GM12873 (cell line): ENCODE measurements at regions not wholly inside any gene's neighbourhood (a gene's known extent, or its start where the extent isn't known, plus 50 kb on each side); places are given as distances from the start of the nearest gene placed in this dataset.

Experiments used
- TF ChIP-seq, protein P1 (sequence below): IDR thresholded peaks from 2 replicates; pipeline ENCODE4 v1.5.1; 2012; ENCODE audit warnings: low read depth, mild to moderate bottlenecking, moderate library complexity, low read length, control low read depth; ENCODE audit not compliant: insufficient read depth; ENCODE audit errors: missing control alignments

DNA sequence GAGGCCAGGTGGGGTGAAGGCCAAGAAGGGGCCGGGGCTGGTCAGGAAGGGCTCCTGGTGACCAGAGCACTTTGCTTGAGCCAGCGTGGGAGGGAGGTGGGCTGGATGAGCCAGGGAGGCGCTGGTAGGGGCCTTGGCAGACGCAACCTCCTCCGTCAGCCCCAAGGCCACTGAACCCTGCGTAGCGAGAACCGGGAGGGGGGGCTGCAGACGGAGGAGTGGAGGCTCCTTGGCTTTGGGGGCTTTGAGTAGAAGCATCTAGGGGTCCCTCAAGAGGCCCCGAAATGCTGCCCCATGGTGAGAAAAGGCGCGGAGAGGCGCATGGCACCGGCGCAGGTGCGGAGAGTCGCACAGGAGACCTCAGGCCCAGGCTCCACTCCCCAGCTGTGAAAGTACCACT is 1888.0 kb upstream of the CDH9 start:
- TF ChIP-seq, protein P1, sequence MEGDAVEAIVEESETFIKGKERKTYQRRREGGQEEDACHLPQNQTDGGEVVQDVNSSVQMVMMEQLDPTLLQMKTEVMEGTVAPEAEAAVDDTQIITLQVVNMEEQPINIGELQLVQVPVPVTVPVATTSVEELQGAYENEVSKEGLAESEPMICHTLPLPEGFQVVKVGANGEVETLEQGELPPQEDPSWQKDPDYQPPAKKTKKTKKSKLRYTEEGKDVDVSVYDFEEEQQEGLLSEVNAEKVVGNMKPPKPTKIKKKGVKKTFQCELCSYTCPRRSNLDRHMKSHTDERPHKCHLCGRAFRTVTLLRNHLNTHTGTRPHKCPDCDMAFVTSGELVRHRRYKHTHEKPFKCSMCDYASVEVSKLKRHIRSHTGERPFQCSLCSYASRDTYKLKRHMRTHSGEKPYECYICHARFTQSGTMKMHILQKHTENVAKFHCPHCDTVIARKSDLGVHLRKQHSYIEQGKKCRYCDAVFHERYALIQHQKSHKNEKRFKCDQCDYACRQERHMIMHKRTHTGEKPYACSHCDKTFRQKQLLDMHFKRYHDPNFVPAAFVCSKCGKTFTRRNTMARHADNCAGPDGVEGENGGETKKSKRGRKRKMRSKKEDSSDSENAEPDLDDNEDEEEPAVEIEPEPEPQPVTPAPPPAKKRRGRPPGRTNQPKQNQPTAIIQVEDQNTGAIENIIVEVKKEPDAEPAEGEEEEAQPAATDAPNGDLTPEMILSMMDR = no peak

DNA sequence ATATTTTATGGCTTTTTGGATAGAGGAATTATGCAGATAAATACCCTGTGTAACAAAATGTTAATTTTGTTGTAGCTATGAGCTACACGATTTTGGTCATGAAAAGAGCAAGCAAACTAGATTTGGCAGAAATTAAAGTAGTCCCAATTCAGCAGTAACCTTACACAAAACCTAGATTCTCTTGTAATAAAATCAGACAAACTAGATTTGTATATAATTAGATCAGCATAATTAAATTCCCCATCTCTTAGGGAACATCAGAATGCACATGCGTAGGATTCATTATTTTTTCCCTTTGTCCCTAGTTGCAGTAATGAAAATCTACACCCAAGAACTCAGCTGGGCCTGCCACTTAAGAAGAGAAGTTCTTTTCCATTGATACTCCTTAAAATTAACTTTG is 1879.2 kb upstream of the CDH9 start:
- TF ChIP-seq, protein P1 = no peak

DNA sequence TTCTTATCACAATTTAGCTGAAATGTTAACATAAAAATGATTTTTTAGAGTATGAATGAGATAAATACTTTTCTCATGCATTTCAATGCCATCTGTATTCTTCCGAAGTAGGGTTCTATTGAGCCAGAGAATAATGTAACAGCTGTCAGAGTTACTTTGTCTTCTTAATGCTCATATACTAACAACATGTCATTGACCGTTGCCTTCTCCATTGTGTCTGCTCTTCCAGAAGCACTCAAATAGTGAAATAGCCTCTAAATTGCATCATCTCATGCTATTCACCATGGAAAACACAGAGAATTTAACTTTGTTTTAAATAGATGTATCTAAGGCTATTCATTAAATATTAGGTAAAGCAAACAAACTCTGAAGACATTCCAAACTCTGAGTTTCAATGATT is 1875.9 kb upstream of the CDH9 start:
- TF ChIP-seq, protein P1 = no peak

DNA sequence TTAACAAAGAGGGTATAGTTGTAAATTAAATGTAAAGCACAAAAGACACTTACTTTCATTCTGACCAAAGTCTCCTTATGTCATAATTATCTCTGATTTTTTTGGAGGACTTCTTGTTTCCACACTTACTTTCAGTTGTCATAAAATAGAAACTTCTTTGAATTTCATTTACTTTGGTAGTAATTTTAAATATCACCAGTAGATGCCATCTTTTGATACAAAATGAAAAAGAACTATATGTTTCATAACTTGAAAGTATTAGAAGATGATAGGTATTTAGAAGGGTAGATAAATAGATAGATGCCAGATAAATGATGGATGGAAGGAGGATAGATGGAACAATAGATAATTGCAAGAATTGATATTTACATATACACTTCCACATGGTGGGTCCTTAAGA is 1865.3 kb upstream of the CDH9 start:
- TF ChIP-seq, protein P1 = no peak

DNA sequence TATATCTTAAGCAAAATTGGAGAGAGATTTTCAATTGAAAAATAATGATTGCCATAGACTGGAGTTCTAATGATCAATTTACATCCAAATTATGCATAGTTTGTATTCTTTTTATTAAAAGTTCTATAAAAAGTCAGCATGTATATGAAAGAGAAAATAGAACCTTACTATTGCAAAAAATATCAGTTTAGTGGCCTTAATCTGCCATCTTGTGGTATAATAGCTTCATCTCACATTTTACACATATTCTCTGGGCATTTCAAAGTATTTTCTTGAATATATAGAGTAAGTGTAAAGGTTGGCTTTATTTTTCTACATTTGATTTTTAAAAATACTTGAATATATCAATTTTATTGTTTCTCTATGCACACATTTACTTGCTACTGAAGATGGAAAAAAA is 1858.6 kb upstream of the CDH9 start:
- TF ChIP-seq, protein P1 = no peak

DNA sequence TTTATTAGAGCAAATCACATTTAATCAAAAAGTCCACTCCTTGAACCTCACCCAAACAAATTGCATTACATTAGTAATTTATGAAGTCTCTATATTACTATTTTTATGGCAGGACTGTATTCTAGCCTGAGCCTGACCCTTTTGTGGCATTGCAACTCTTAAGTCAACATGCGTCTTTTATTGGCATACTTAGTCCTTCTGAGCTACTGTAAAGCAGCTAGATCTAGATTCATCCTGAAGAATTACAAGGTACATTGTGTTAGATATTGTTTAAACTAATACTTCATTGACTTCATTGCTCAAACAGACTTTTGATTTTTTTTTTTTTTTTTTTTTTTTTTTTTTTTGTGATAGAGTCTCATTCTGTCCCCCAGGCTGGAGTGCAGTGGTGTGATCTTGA is 1842.5 kb upstream of the CDH9 start:
- TF ChIP-seq, protein P1 = no peak

DNA sequence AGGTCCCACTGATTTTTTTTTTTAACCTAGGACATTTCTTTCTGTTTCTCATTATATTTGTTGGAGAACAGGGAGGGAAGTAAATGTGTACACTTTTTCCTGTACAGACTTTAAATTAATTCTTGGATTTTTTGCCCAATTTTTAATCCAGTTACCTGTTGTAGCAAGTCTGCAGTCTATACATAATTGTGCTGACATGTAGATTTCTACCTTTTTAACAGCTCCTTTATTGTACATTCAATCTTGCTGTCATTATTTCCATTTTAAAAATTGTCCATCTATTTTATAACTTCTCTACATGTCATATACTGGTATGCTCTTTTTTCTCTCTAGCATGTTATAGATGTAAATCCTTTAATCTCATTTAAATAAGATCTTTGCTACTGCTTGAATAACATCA is 1838.7 kb upstream of the CDH9 start:
- TF ChIP-seq, protein P1 = no peak
